Testis (tissue), 2 donors: ENCODE measurements at regions not wholly inside any gene's neighbourhood (a gene's known extent, or its start where the extent isn't known, plus 50 kb on each side); places are given as distances from the start of the nearest gene placed in this dataset.

Source experiments
- CTCF ChIP-seq, 3 experiments: fragments of 450-650 bp in 2 of 3; fragments of 200-600 bp in 1 of 3; sonication (generic) in 1 of 3; IDR thresholded peaks; one replicate each; pipeline ENCODE4 v1.5.1; 2016 to 2019; ENCODE audit warnings: antibody characterized with exemption in 3 of 3, mild to moderate bottlenecking in 2 of 3, moderate library complexity in 1 of 3
- POLR2A ChIP-seq: fragments of 450-650 bp; IDR thresholded peaks from one replicate; pipeline ENCODE4 v1.6.1; 2017; ENCODE audit warnings: antibody characterized with exemption, mild to moderate bottlenecking, moderate library complexity

GRCh38 chr17:63240106-63240505, 206.0 kb downstream of the CYB561 start:
- no peak for TF ChIP-seq CTCF (IDR thresholded peaks at IDR 0.05)
- TF ChIP-seq POLR2A = no peak
